ENCODE measurements at regions not wholly inside any gene's neighbourhood (a gene's known extent, or its start where the extent isn't known, plus 50 kb on each side); places are given as distances from the start of the nearest gene placed in this dataset.

GRCh38 chr14:73795466-73795865 lies 56.2 kb upstream of the PTGR2 start:
- ChIA-PET POLR2A (interaction anchor here (1.0 to 3.4 kb wide), 2 partner anchors 9 to 35 kb away, joined by 3 to 19 read pairs; a partner anchor contains a TSS), CTCF (interaction anchor here (1.2 kb wide), 1 partner anchor 10 kb away, joined by 4 read pairs; no protein-coding TSS in a partner anchor)
- no peak for TF ChIP-seq SP1 (IDR thresholded peaks at IDR 0.05)
- no peak for TF ChIP-seq CTBP1 (IDR thresholded peaks at IDR 0.05; ENCODE audit: borderline replicate concordance)
- no peak for TF ChIP-seq PKNOX1 (IDR thresholded peaks at IDR 0.05)
- TF ChIP-seq FOXM1 (IDR thresholded peaks at IDR 0.05; ENCODE audit: borderline replicate concordance) = no peak
- TF ChIP-seq ZNF384 (IDR thresholded peaks at IDR 0.05) = no peak
- no peak for TF ChIP-seq HDGF (IDR thresholded peaks at IDR 0.05; ENCODE audit: borderline replicate concordance)
- no peak for TF ChIP-seq ARNT (IDR thresholded peaks at IDR 0.05)
- no peak for TF ChIP-seq BHLHE40 (IDR thresholded peaks at IDR 0.05; ENCODE audit: borderline replicate concordance)
- no peak for TF ChIP-seq L3MBTL2 (conservative IDR thresholded peaks at IDR 0.05)
- no peak for TF ChIP-seq TARDBP (IDR thresholded peaks at IDR 0.05)
- no peak for TF ChIP-seq ELF4 (IDR thresholded peaks at IDR 0.05)
- no peak for TF ChIP-seq FOXK2 (IDR thresholded peaks at IDR 0.05)
- TF ChIP-seq SUZ12 (IDR thresholded peaks at IDR 0.05) = no peak
- no peak for TF ChIP-seq FOXA1 (IDR thresholded peaks at IDR 0.05)
- TF ChIP-seq NFRKB (IDR thresholded peaks at IDR 0.05) = no peak
- TF ChIP-seq LEF1 (IDR thresholded peaks at IDR 0.05; ENCODE audit: borderline replicate concordance) = no peak
- no peak for DNase-seq (ENCODE audit: extremely low spot score)

GRCh38 chr14:73794146-73794545 lies 57.5 kb upstream of the PTGR2 start:
- no peak for TF ChIP-seq LEF1 (IDR thresholded peaks at IDR 0.05; ENCODE audit: borderline replicate concordance)
- TF ChIP-seq NFRKB (IDR thresholded peaks at IDR 0.05) = no peak
- TF ChIP-seq ELF4 (IDR thresholded peaks at IDR 0.05) = no peak
- no peak for TF ChIP-seq TARDBP (IDR thresholded peaks at IDR 0.05)
- no peak for TF ChIP-seq ARNT (IDR thresholded peaks at IDR 0.05)
- ChIA-PET CTCF (no interaction called here), POLR2A (no interaction called here)
- no peak for DNase-seq (ENCODE audit: extremely low spot score)

- POLR2A ChIA-PET = interaction anchor here (0.9 to 1.2 kb wide), 2 partner anchors 60 to 94 kb away, joined by 3 to 5 read pairs; partner anchors contain the start of gene ZNF410
- no peak for TF ChIP-seq HDGF (IDR thresholded peaks at IDR 0.05; ENCODE audit: borderline replicate concordance)
- DNase-seq (ENCODE audit: extremely low spot score) = no peak
- CTCF ChIA-PET = no interaction called here
These were observed 59.1 kb upstream of the PTGR2 start for GRCh38 chr14:73792481-73792880.

GRCh38 chr14:73789989-73790581 lies 61.5 kb upstream of the PTGR2 start:
- CTCF ChIA-PET = interaction anchor here (0.6 to 1.0 kb wide), 2 partner anchors 11 to 61 kb away, joined by 3 read pairs; no protein-coding TSS in a partner anchor
- POLR2A ChIA-PET = interaction anchor here (5.8 kb wide), 1 partner anchor 31 kb away, joined by 49 read pairs; a partner anchor contains a TSS
- no peak for DNase-seq (ENCODE audit: extremely low spot score)
- TF ChIP-seq NFRKB (IDR thresholded peaks at IDR 0.05) (no peak), ELF4 (IDR thresholded peaks at IDR 0.05) (no peak), CTBP1 (IDR thresholded peaks at IDR 0.05; ENCODE audit: borderline replicate concordance) (no peak), FOXA1 (IDR thresholded peaks at IDR 0.05) (no peak), PKNOX1 (IDR thresholded peaks at IDR 0.05) (no peak), SP1 (IDR thresholded peaks at IDR 0.05) (no peak), ZNF384 (IDR thresholded peaks at IDR 0.05) (no peak), LEF1 (IDR thresholded peaks at IDR 0.05; ENCODE audit: borderline replicate concordance) (no peak)

- ChIA-PET CTCF (interaction anchor here (0.6 to 1.0 kb wide), 3 partner anchors 12 to 79 kb away, joined by 3 to 4 read pairs (median 3); no protein-coding TSS in a partner anchor), POLR2A (interaction anchor here (0.6 to 5.8 kb wide), 6 partner anchors 8 to 63 kb away, joined by 3 to 49 read pairs (median 5); partner anchors contain the start of gene PTGR2)
- no peak for DNase-seq (ENCODE audit: extremely low spot score)
- TF ChIP-seq FOXM1 (IDR thresholded peaks at IDR 0.05; ENCODE audit: borderline replicate concordance) (no peak), ZNF384 (IDR thresholded peaks at IDR 0.05) (no peak), LEF1 (IDR thresholded peaks at IDR 0.05; ENCODE audit: borderline replicate concordance) (no peak), PKNOX1 (IDR thresholded peaks at IDR 0.05) (no peak), NFRKB (IDR thresholded peaks at IDR 0.05) (no peak), ELF4 (IDR thresholded peaks at IDR 0.05) (no peak), L3MBTL2 (conservative IDR thresholded peaks at IDR 0.05) (no peak), SUZ12 (IDR thresholded peaks at IDR 0.05) (no peak), CTBP1 (IDR thresholded peaks at IDR 0.05; ENCODE audit: borderline replicate concordance) (no peak), FOXK2 (IDR thresholded peaks at IDR 0.05) (no peak), BHLHE40 (IDR thresholded peaks at IDR 0.05; ENCODE audit: borderline replicate concordance) (no peak), HDGF (IDR thresholded peaks at IDR 0.05; ENCODE audit: borderline replicate concordance) (no peak), TARDBP (IDR thresholded peaks at IDR 0.05) (no peak), ARNT (IDR thresholded peaks at IDR 0.05) (no peak), FOXA1 (IDR thresholded peaks at IDR 0.05) (no peak), SP1 (IDR thresholded peaks at IDR 0.05) (no peak)
These were observed 62.7 kb upstream of the PTGR2 start for GRCh38 chr14:73788701-73789551.

GRCh38 chr14:73788317-73788598 lies 63.4 kb upstream of the PTGR2 start:
- ChIA-PET CTCF (interaction anchor here (0.6 kb wide), 1 partner anchor 29 kb away, joined by 5 read pairs; no protein-coding TSS in a partner anchor), POLR2A (interaction anchor here (0.7 to 5.8 kb wide), 5 partner anchors 9 to 64 kb away, joined by 3 to 49 read pairs (median 4); partner anchors contain the start of gene PTGR2)
- peak; percentile 49; the same call in 1 of the 2 replicates for TF ChIP-seq PKNOX1 (IDR thresholded peaks at IDR 0.05)
- no peak for TF ChIP-seq ELF4 (IDR thresholded peaks at IDR 0.05)
- no peak for DNase-seq (ENCODE audit: extremely low spot score)
